HUES48 (cell line): ENCODE measurements at regions not wholly inside any gene's neighbourhood (a gene's known extent, or its start where the extent isn't known, plus 50 kb on each side); places are given as distances from the start of the nearest gene placed in this dataset.
A peak's percentile ranks its signal among the peaks of the same experiment; 100 is the strongest.

ENCODE experiments used
- H3K27ac ChIP-seq: one replicate; pipeline ENCODE4 v1.7.0; 2013; ENCODE audit warnings: low read depth, low read length, inconsistent platforms
- H3K27me3 ChIP-seq: 2 replicates; pipeline ENCODE4 v1.6.1; 2013; ENCODE audit warnings: mild to moderate bottlenecking, low read length; ENCODE audit not compliant: control insufficient read depth, insufficient read depth
- H3K36me3 ChIP-seq: 2 replicates; pipeline ENCODE4 v1.6.1; 2013; ENCODE audit warnings: low read length; ENCODE audit not compliant: control insufficient read depth, insufficient read depth
- H3K4me1 ChIP-seq: 2 replicates; pipeline ENCODE4 v1.6.1; 2013; ENCODE audit warnings: mild to moderate bottlenecking, low read length; ENCODE audit not compliant: control insufficient read depth, insufficient read depth
- H3K4me3 ChIP-seq: 2 replicates; pipeline ENCODE4 v1.5.1; 2013; ENCODE audit warnings: mild to moderate bottlenecking, low read depth, low read length
- H3K9ac ChIP-seq: 2 replicates; pipeline ENCODE4 v1.6.1; 2013; ENCODE audit warnings: mild to moderate bottlenecking, low read depth, low read length, moderate library complexity
- H3K9me3 ChIP-seq: 2 replicates; pipeline ENCODE4 v1.6.1; 2013; ENCODE audit warnings: low read length; ENCODE audit not compliant: control insufficient read depth, insufficient read depth

DNA sequence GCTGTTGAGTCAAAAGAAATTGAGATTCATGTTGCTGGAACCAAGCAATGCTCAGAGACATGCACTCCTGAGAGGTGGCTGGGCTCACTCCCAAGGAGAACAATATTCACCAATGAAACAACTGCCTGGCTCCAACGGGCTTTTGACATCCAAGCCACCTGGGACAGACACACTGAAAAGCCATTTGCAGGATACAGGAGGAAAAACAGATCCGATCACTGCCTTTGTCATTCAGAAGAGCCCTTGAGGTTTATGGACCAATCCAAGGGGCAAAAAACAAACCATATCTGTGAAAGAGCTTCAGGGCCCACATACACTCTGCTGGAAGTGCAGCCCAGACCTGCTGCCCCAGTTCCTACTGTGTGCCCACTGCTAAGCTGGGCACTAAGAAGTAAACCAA is 277.5 kb downstream of the NUAK1 start:
- peaks cover 8% of the 10 kb centered on the region; the same call in 1 of the 2 replicates for H3K4me1 ChIP-seq
- no peaks in the 10 kb centered on the region for H3K9me3 ChIP-seq
- no peaks in the 10 kb centered on the region for H3K27me3 ChIP-seq
- H3K9ac ChIP-seq, result no peak overlapping the region
- no peaks in the 10 kb centered on the region for H3K36me3 ChIP-seq
- no peak overlapping the region for H3K4me3 ChIP-seq
- H3K27ac ChIP-seq, result peak overlapping the region; percentile 40

DNA sequence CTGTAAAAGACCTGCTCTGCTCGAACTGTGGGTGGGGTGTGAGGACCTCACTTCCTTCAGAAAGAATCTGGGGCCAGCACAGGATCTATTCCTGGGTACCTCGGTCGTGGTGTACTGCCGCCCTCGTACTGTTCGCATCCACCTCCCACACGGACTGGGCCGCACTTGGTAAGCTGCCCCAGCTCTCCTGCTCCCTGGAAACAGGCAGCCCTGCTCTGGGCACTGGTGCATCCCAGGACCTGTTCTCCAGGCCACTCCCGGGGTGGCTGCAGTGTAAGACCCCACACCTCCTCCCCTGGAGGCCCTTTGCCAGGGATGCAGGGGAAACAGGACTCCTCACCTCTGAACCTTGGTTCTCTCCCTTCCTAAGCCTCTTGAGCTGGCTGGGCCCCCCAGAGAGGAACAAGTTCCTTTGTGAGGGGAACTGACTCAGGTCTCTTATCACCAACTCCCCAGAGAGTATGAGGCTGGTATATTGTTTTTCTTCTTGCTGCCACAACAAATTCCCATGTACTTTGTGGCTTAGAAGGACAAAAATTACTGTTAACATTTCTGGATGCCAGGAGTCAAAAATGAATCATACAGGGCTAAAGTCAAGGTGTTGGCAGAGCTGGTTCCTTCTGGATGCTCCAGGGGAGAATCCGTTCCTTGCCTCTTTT is 276.5 kb downstream of the NUAK1 start:
- Histone ChIP-seq H3K27me3 (no peaks in the 10 kb centered on the region), H3K4me3 (no peak overlapping the region), H3K9me3 (no peaks in the 10 kb centered on the region), H3K27ac (no peak overlapping the region), H3K36me3 (no peaks in the 10 kb centered on the region), H3K4me1 (peaks cover 8% of the 10 kb centered on the region; the same call in 1 of the 2 replicates), H3K9ac (no peak overlapping the region)

DNA sequence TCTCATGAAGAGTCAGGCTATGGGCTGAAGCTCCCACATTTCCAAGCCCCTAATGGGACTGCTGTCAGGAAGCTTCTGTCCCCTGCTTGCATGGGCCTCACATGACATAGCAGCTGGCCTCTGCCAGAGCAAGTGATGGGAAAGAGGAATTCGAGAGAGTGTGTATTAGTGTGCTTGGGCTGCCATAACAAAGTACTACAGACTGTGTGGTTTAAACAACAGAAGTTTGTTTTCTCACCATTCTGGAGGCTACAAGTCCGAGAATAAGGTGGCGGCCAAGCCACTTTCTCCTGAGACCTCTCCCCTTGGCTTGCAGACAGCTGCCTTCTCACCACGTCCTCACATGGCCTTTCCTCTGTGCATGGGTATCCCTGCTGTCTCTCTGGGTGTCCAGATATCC is 274.4 kb downstream of the NUAK1 start:
- no peak overlapping the region for H3K27ac ChIP-seq
- no peak overlapping the region for H3K4me3 ChIP-seq
- no peak overlapping the region for H3K9ac ChIP-seq
- H3K36me3 ChIP-seq, result no peaks in the 10 kb centered on the region
- H3K9me3 ChIP-seq, result no peaks in the 10 kb centered on the region
- H3K4me1 ChIP-seq, result peaks cover 8% of the 10 kb centered on the region; the same call in 1 of the 2 replicates
- H3K27me3 ChIP-seq, result no peaks in the 10 kb centered on the region

DNA sequence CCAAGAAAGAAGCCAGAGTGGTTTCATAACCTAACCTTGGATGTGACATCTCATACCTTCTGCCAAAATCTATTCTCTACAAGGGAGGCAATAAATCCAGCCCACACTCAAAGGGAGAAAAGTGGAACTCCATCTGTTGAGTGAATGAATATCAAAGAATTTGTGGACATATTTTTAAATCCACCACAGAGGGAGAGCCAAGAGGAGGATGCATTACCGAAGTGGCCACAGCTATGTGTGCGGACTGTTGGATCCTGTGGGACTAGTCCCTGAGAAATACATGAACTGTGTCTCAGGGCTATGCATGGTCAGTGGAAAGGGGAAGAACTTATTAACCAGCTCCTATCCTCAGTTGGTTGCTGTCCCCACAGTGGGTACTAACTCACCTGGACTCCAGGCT is 273.9 kb downstream of the NUAK1 start:
- Histone ChIP-seq H3K27me3 (no peaks in the 10 kb centered on the region), H3K9me3 (no peaks in the 10 kb centered on the region), H3K4me1 (peaks cover 8% of the 10 kb centered on the region; the same call in 1 of the 2 replicates), H3K27ac (no peak overlapping the region), H3K9ac (no peak overlapping the region), H3K4me3 (no peak overlapping the region), H3K36me3 (no peaks in the 10 kb centered on the region)

DNA sequence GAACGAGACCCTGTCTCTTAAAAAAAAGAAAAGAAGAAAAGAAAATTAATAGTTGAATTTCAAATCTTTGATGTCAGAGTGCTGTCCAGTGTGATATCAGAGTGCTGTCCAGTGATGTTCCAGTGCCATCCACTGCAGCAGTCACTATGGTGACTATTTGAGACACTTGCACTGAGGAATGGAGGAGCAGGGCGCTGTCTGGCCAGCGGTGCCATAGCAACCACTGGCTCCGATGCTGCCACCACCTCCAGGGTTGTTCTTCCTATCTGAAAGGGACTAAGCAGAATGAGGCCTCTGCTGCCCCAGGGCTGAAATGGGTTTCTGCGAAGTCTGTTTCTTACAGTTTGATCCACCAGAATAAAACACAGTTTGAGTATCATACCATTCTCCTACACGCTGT is 272.9 kb downstream of the NUAK1 start:
- H3K4me1 ChIP-seq, result peaks cover 6% of the 10 kb centered on the region; the same call in 1 of the 2 replicates
- H3K9ac ChIP-seq, result no peak overlapping the region
- H3K36me3 ChIP-seq, result no peaks in the 10 kb centered on the region
- no peak overlapping the region for H3K27ac ChIP-seq
- H3K27me3 ChIP-seq, result no peaks in the 10 kb centered on the region
- H3K9me3 ChIP-seq, result no peaks in the 10 kb centered on the region
- no peak overlapping the region for H3K4me3 ChIP-seq

DNA sequence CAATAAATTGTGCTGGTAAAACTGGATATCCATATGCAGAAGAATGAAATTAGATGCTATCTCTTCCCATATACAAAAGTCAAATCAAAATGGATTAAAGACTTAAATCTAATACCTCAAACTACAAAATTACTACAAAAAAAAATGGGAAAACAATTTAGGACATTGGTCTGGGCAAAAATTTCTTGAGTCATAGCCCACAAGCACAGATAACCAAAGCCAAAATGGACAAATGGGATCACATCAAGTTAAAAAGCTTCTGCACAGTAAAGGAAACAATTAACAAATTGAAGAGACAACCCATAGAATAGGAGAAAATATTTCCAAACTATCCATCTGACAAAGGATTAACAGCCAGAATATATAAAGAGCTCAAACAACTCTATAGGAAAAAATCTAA is 264.6 kb downstream of the NUAK1 start:
- no peak overlapping the region for H3K27ac ChIP-seq
- H3K36me3 ChIP-seq, result no peaks in the 10 kb centered on the region
- H3K4me3 ChIP-seq, result no peak overlapping the region
- no peaks in the 10 kb centered on the region for H3K9me3 ChIP-seq
- H3K9ac ChIP-seq, result no peak overlapping the region
- no peaks in the 10 kb centered on the region for H3K4me1 ChIP-seq
- H3K27me3 ChIP-seq, result no peaks in the 10 kb centered on the region

DNA sequence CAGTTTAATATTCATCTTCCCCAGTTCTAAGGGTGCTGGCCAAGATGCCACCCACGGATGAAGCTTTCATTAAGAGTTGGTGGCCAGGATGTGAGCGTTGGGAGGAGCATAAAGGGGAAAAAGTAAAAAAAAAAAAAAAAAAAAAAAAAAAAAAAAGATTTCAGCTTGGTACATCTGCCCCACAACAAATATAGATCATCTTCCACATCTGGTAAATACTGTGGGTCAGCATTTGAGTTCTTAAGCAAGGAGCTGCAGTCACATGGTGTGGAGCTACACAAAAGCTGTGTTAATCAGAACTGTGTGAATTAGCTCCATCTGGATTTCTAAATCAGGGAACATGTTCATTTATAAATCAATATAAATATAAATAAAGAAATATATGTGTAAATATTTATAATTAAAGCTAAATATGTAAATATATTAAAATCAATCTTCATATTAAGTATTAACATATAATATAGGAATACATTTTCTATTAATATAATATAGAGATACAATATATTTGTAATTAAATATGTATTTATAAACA is 262.3 kb downstream of the NUAK1 start:
- Histone ChIP-seq H3K27me3 (no peaks in the 10 kb centered on the region), H3K4me3 (no peak overlapping the region), H3K36me3 (no peaks in the 10 kb centered on the region), H3K9ac (no peak overlapping the region), H3K27ac (no peak overlapping the region), H3K4me1 (no peaks in the 10 kb centered on the region), H3K9me3 (no peaks in the 10 kb centered on the region)

DNA sequence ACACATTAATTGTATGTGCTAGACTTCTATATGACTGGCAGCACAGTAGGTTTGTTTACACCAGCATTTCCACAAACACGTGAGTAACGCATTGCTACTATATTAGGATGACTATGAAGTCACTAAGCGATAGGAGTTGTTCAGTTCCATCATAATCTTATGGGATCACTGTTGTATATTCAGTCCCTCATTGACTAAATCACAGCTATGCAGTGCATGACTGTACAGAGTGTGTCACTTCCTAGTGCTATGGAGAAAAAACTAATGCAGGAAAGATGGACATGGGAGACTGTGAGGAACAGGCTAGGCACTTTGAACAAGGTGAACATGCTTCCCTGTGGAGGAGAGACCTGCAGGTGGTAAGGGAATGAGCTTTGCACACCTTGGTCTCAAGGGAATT is 259.8 kb downstream of the NUAK1 start:
- Histone ChIP-seq H3K9ac (no peak overlapping the region), H3K9me3 (no peaks in the 10 kb centered on the region), H3K27me3 (no peaks in the 10 kb centered on the region), H3K4me3 (no peak overlapping the region), H3K36me3 (no peaks in the 10 kb centered on the region), H3K4me1 (no peaks in the 10 kb centered on the region), H3K27ac (no peak overlapping the region)

DNA sequence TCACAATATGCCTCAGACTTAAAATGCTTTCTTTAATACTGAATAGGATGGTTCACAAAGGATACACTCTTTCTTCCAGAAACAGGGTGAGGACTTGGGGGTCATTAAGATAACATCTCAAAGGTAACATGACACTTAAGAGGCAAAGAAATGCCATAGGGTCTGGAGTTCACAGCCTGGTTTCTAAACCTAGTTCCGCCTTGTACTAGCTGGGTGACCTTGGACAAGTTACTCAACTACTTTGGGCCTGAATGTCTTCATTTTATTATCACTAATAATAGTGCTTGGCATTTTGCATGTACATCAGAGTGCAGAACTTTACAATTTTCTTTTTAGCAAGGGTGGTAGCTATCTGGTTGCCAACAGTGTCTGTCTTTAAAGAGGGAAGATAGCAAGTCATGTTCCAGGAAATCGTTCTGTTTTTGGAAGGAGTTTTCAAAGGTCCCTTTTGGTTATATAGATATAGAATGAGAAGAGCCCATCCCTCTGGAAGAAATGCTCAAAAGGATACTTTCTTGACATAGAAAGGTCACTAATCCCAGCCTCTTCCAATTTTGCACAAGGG is 257.8 kb downstream of the NUAK1 start:
- Histone ChIP-seq H3K27me3 (no peaks in the 10 kb centered on the region), H3K9me3 (no peaks in the 10 kb centered on the region), H3K4me3 (no peak overlapping the region), H3K4me1 (no peaks in the 10 kb centered on the region), H3K27ac (no peak overlapping the region), H3K9ac (no peak overlapping the region), H3K36me3 (no peaks in the 10 kb centered on the region)

DNA sequence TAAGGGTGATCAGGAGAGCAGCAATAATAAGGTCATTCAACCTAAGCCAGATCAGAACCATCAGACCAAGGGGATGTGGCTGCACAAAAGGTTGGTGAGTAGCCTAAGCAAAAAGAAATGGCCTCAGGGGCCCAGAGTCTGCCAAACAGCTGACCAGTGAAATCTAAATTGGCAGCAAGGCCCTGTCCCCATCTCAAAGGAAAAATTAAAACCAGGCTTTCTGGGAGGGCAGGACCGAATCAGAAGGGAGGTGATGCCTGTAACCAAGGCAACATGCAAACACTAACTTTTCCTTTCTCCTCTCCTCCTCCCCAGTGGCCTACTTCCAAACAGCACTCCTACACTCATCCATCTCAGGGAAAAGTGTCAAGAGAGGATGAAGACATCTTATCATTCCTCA is 256.4 kb downstream of the NUAK1 start:
- Histone ChIP-seq H3K9me3 (no peaks in the 10 kb centered on the region), H3K27me3 (no peaks in the 10 kb centered on the region), H3K27ac (no peak overlapping the region), H3K4me3 (no peak overlapping the region), H3K4me1 (no peaks in the 10 kb centered on the region; the same call in 1 of the 2 replicates), H3K9ac (no peak overlapping the region), H3K36me3 (no peaks in the 10 kb centered on the region)

DNA sequence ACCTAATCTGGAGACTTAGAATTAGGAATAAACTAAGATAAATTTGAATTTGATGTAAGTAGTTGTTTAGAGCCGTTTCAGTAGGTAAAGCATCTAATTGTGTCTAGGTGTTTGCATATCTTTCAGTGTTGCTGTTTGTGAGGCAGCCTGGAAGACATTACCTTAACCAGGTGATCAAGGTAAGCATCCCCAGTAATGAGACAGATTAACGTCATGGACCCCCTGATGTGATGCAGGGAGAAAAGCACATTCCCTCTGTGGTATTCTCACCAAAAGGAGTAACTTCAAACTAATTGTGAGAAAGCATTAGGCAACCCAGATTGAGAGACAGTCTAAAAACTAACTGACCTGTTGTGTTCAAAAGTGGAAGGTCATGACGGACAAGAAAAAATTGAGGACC is 251.6 kb downstream of the NUAK1 start:
- H3K36me3 ChIP-seq, result no peaks in the 10 kb centered on the region

More for the DNA sequence above, 251.6 kb downstream of the NUAK1 start:
- Histone ChIP-seq H3K4me1 (no peaks in the 10 kb centered on the region; the same call in 1 of the 2 replicates), H3K9ac (no peak overlapping the region), H3K9me3 (no peaks in the 10 kb centered on the region), H3K27ac (no peak overlapping the region), H3K27me3 (no peaks in the 10 kb centered on the region), H3K4me3 (no peak overlapping the region)
